HEK293 (cell line): ENCODE measurements at regions not wholly inside any gene's neighbourhood (a gene's known extent, or its start where the extent isn't known, plus 50 kb on each side); places are given as distances from the start of the nearest gene placed in this dataset.

Experiments used
- CTCF ChIA-PET: fragments of 350-600 bp; formaldehyde crosslinking; extraction: SDS; loops from one replicate; lab custom pipeline; 2021; ENCODE audit warnings: antibody characterized with exemption; lab: Yijun Ruan, JAX
- POLR2A ChIA-PET: fragments of 300-600 bp; formaldehyde crosslinking; extraction: SDS; loops from one replicate; lab custom pipeline; 2020; ENCODE audit warnings: antibody characterized with exemption, inconsistent platforms; lab: Yijun Ruan, JAX
- H3K27ac ChIP-seq: fragments of 200-500 bp; sonication (Bioruptor generic); 2 replicates; pipeline ENCODE4 v1.5.1; 2014; ENCODE audit warnings: low read depth, low read length, control low read depth, inconsistent platforms; ENCODE audit errors: extremely low read depth
- H3K36me3 ChIP-seq, 2 experiments: fragments of 200-500 bp in 1 of 2; sonication (Bioruptor generic) in 1 of 2; 1 replicate in 1 of 2; 2 replicates in 1 of 2; pipeline ENCODE4 v1.5.1; 2014 to 2017; ENCODE audit warnings: inconsistent platforms in 2 of 2, low read length in 2 of 2; ENCODE audit not compliant: control insufficient read depth in 2 of 2, insufficient read depth in 1 of 2
- H3K4me1 ChIP-seq: fragments of 200-500 bp; sonication (Bioruptor generic); 2 replicates; pipeline ENCODE4 v1.5.1; 2014; ENCODE audit warnings: mild to moderate bottlenecking, low read length, inconsistent platforms; ENCODE audit not compliant: control insufficient read depth, insufficient read depth
- H3K4me3 ChIP-seq: 2 replicates; pipeline ENCODE4 v1.5.1; 2011; ENCODE audit warnings: low read depth, mild to moderate bottlenecking, control low read depth, low read length, moderate library complexity
- H3K9me3 ChIP-seq: fragments of 200-500 bp; sonication (Bioruptor generic); 2 replicates; pipeline ENCODE4 v1.5.1; 2014; ENCODE audit warnings: low read depth, low read length, inconsistent platforms; ENCODE audit not compliant: control insufficient read depth, insufficient read depth
- HOXA7 ChIP-seq: sonication (generic); formaldehyde crosslinking; IDR thresholded peaks from 2 replicates; pipeline ENCODE4 v1.8.1; 2022; ENCODE audit warnings: missing genetic modification reagents, borderline replicate concordance
- KLF1 ChIP-seq: fragments of 450-650 bp; formaldehyde crosslinking; IDR thresholded peaks from 2 replicates; pipeline ENCODE4 v1.5.1; 2016; ENCODE audit warnings: missing biosample characterization, missing genetic modification characterization
- OSR2 ChIP-seq: fragments of 450-650 bp; formaldehyde crosslinking; IDR thresholded peaks from 2 replicates; pipeline ENCODE4 v1.5.1; 2016; ENCODE audit warnings: missing biosample characterization, missing genetic modification characterization
- ZBTB20 ChIP-seq: fragments of 450-650 bp; formaldehyde crosslinking; IDR thresholded peaks from 2 replicates; pipeline ENCODE4 v1.5.1; 2016; ENCODE audit warnings: missing biosample characterization, missing genetic modification characterization
- ZFHX2 ChIP-seq: fragments of 450-650 bp; formaldehyde crosslinking; conservative IDR thresholded peaks from 2 replicates; pipeline ENCODE4 v1.5.1; 2016; ENCODE audit warnings: missing biosample characterization, missing genetic modification characterization
- ZNF155 ChIP-seq: fragments of 450-650 bp; formaldehyde crosslinking; IDR thresholded peaks from 2 replicates; pipeline ENCODE4 v1.5.1; 2016; ENCODE audit warnings: missing biosample characterization, missing genetic modification characterization
- ZNF221 ChIP-seq: fragments of 450-650 bp; formaldehyde crosslinking; IDR thresholded peaks from 2 replicates; pipeline ENCODE4 v1.5.1; 2017; ENCODE audit warnings: missing biosample characterization, missing genetic modification characterization, borderline replicate concordance
- ZNF266 ChIP-seq: fragments of 450-650 bp; formaldehyde crosslinking; IDR thresholded peaks from 2 replicates; pipeline ENCODE4 v1.5.1; 2016; ENCODE audit warnings: missing biosample characterization, missing genetic modification characterization, low read depth
- ZNF423 ChIP-seq: fragments of 450-650 bp; formaldehyde crosslinking; IDR thresholded peaks from 2 replicates; pipeline ENCODE4 v1.5.1; 2016; ENCODE audit warnings: missing biosample characterization, missing genetic modification characterization
- ZNF521 ChIP-seq: fragments of 450-650 bp; formaldehyde crosslinking; IDR thresholded peaks from 2 replicates; pipeline ENCODE4 v1.5.1; 2017; ENCODE audit warnings: missing biosample characterization, mild to moderate bottlenecking, missing genetic modification characterization
- ZNF600 ChIP-seq: fragments of 450-650 bp; formaldehyde crosslinking; IDR thresholded peaks from 2 replicates; pipeline ENCODE4 v1.5.1; 2016; ENCODE audit warnings: missing biosample characterization, missing genetic modification characterization
- ZXDB ChIP-seq: fragments of 450-650 bp; formaldehyde crosslinking; IDR thresholded peaks from 2 replicates; pipeline ENCODE4 v1.5.1; 2016; ENCODE audit warnings: missing biosample characterization, missing genetic modification characterization
- TF ChIP-seq, protein P1 (sequence below): fragments of 450-650 bp; formaldehyde crosslinking; IDR thresholded peaks from 2 replicates; pipeline ENCODE4 v1.5.1; 2016; ENCODE audit warnings: missing biosample characterization, missing genetic modification characterization, borderline replicate concordance
- TF ChIP-seq, protein P2 (sequence below): fragments of 450-650 bp; formaldehyde crosslinking; IDR thresholded peaks from 2 replicates; pipeline ENCODE4 v1.5.1; 2017; ENCODE audit warnings: missing biosample characterization, missing genetic modification characterization
- TF ChIP-seq, protein P3 (sequence below): fragments of 450-650 bp; formaldehyde crosslinking; IDR thresholded peaks from 2 replicates; pipeline ENCODE4 v1.5.1; 2016; ENCODE audit warnings: missing biosample characterization, missing genetic modification characterization
- TF ChIP-seq, protein P4 (sequence below): fragments of 450-650 bp; formaldehyde crosslinking; conservative IDR thresholded peaks from 2 replicates; pipeline ENCODE4 v1.5.1; 2016; ENCODE audit warnings: low read depth, missing biosample characterization, missing genetic modification characterization
- TF ChIP-seq, protein P5 (sequence below): fragments of 450-650 bp; formaldehyde crosslinking; IDR thresholded peaks from 2 replicates; pipeline ENCODE4 v1.5.1; 2017; ENCODE audit warnings: missing biosample characterization, missing genetic modification characterization
- TF ChIP-seq, protein P6 (sequence below): fragments of 450-650 bp; formaldehyde crosslinking; IDR thresholded peaks from 2 replicates; pipeline ENCODE4 v1.5.1; 2016; ENCODE audit warnings: missing biosample characterization, missing genetic modification characterization
- TF ChIP-seq, protein P7 (sequence below): fragments of 450-650 bp; formaldehyde crosslinking; optimal IDR thresholded peaks from 2 replicates; pipeline ENCODE3; 2016; ENCODE audit warnings: missing biosample characterization, mild to moderate bottlenecking, missing genetic modification characterization
- TF ChIP-seq, protein P8 (sequence below): fragments of 450-650 bp; formaldehyde crosslinking; IDR thresholded peaks from 2 replicates; pipeline ENCODE4 v1.5.1; 2016; ENCODE audit warnings: missing biosample characterization, missing genetic modification characterization

DNA sequence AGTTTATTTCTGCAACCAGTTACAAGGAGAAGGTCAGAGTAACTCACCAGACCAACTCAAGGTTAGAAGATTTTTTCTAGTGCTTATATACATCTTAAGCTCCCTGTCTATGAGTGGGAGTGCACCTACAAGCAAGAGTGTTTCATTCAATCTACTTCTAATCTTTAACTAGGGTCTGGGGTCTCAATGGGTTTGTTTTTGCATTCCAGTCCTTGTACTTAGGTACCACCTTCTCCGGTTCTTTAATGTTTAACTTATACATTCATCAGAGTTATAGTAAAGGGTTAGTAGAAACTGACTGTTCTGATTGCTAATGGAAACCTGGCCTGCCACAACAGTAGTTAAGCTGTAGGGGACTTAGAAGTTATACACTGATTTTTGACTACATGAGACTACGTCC is 271.7 kb downstream of the HTR1A start:
- H3K27ac ChIP-seq, result no peak overlapping the region
- TF ChIP-seq, protein P1, sequence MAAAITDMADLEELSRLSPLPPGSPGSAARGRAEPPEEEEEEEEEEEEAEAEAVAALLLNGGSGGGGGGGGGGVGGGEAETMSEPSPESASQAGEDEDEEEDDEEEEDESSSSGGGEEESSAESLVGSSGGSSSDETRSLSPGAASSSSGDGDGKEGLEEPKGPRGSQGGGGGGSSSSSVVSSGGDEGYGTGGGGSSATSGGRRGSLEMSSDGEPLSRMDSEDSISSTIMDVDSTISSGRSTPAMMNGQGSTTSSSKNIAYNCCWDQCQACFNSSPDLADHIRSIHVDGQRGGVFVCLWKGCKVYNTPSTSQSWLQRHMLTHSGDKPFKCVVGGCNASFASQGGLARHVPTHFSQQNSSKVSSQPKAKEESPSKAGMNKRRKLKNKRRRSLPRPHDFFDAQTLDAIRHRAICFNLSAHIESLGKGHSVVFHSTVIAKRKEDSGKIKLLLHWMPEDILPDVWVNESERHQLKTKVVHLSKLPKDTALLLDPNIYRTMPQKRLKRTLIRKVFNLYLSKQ (tag by site-specific recombination), result no peak
- no peak for TF ChIP-seq ZNF600
- TF ChIP-seq ZFHX2 (tag by site-specific recombination), result no peak
- TF ChIP-seq, protein P2, sequence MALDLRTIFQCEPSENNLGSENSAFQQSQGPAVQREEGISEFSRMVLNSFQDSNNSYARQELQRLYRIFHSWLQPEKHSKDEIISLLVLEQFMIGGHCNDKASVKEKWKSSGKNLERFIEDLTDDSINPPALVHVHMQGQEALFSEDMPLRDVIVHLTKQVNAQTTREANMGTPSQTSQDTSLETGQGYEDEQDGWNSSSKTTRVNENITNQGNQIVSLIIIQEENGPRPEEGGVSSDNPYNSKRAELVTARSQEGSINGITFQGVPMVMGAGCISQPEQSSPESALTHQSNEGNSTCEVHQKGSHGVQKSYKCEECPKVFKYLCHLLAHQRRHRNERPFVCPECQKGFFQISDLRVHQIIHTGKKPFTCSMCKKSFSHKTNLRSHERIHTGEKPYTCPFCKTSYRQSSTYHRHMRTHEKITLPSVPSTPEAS, result no peak
- no peak for TF ChIP-seq ZNF521 (tag by site-specific recombination)
- no peak for TF ChIP-seq ZXDB (tag by site-specific recombination)
- TF ChIP-seq, protein P3, sequence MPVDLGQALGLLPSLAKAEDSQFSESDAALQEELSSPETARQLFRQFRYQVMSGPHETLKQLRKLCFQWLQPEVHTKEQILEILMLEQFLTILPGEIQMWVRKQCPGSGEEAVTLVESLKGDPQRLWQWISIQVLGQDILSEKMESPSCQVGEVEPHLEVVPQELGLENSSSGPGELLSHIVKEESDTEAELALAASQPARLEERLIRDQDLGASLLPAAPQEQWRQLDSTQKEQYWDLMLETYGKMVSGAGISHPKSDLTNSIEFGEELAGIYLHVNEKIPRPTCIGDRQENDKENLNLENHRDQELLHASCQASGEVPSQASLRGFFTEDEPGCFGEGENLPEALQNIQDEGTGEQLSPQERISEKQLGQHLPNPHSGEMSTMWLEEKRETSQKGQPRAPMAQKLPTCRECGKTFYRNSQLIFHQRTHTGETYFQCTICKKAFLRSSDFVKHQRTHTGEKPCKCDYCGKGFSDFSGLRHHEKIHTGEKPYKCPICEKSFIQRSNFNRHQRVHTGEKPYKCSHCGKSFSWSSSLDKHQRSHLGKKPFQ (tag by site-specific recombination), result no peak
- TF ChIP-seq, protein P4, sequence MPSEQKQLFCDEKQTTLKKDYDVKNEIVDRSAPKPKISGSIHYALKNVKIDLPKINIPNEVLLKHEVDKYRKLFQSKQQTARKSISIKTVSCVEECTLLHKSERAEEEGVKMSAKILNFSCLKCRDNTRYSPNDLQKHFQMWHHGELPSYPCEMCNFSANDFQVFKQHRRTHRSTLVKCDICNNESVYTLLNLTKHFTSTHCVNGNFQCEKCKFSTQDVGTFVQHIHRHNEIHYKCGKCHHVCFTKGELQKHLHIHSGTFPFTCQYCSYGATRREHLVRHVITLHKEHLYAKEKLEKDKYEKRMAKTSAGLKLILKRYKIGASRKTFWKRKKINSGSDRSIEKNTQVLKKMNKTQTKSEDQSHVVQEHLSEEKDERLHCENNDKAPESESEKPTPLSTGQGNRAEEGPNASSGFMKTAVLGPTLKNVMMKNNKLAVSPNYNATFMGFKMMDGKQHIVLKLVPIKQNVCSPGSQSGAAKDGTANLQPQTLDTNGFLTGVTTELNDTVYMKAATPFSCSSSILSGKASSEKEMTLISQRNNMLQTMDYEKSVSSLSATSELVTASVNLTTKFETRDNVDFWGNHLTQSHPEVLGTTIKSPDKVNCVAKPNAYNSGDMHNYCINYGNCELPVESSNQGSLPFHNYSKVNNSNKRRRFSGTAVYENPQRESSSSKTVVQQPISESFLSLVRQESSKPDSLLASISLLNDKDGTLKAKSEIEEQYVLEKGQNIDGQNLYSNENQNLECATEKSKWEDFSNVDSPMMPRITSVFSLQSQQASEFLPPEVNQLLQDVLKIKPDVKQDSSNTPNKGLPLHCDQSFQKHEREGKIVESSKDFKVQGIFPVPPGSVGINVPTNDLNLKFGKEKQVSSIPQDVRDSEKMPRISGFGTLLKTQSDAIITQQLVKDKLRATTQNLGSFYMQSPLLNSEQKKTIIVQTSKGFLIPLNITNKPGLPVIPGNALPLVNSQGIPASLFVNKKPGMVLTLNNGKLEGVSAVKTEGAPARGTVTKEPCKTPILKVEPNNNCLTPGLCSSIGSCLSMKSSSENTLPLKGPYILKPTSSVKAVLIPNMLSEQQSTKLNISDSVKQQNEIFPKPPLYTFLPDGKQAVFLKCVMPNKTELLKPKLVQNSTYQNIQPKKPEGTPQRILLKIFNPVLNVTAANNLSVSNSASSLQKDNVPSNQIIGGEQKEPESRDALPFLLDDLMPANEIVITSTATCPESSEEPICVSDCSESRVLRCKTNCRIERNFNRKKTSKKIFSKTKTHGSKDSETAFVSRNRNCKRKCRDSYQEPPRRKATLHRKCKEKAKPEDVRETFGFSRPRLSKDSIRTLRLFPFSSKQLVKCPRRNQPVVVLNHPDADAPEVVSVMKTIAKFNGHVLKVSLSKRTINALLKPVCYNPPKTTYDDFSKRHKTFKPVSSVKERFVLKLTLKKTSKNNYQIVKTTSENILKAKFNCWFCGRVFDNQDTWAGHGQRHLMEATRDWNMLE (tag by site-specific recombination), result no peak
- no peak for TF ChIP-seq ZNF266
- no peak for TF ChIP-seq ZNF423 (tag by site-specific recombination)
- no peak for TF ChIP-seq KLF1 (tag by site-specific recombination)
- TF ChIP-seq, protein P5, sequence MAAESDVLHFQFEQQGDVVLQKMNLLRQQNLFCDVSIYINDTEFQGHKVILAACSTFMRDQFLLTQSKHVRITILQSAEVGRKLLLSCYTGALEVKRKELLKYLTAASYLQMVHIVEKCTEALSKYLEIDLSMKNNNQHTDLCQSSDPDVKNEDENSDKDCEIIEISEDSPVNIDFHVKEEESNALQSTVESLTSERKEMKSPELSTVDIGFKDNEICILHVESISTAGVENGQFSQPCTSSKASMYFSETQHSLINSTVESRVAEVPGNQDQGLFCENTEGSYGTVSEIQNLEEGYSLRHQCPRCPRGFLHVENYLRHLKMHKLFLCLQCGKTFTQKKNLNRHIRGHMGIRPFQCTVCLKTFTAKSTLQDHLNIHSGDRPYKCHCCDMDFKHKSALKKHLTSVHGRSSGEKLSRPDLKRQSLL, result no peak
- no peak for TF ChIP-seq HOXA7 (CRISPR knock-in tag)
- TF ChIP-seq, protein P6, sequence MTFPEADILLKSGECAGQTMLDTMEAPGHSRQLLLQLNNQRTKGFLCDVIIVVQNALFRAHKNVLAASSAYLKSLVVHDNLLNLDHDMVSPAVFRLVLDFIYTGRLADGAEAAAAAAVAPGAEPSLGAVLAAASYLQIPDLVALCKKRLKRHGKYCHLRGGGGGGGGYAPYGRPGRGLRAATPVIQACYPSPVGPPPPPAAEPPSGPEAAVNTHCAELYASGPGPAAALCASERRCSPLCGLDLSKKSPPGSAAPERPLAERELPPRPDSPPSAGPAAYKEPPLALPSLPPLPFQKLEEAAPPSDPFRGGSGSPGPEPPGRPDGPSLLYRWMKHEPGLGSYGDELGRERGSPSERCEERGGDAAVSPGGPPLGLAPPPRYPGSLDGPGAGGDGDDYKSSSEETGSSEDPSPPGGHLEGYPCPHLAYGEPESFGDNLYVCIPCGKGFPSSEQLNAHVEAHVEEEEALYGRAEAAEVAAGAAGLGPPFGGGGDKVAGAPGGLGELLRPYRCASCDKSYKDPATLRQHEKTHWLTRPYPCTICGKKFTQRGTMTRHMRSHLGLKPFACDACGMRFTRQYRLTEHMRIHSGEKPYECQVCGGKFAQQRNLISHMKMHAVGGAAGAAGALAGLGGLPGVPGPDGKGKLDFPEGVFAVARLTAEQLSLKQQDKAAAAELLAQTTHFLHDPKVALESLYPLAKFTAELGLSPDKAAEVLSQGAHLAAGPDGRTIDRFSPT (tag by site-specific recombination), result no peak
- no peak for TF ChIP-seq ZBTB20 (tag by site-specific recombination)
- no peak for TF ChIP-seq OSR2
- TF ChIP-seq ZNF221 (tag by site-specific recombination), result no peak
- TF ChIP-seq, protein P7, sequence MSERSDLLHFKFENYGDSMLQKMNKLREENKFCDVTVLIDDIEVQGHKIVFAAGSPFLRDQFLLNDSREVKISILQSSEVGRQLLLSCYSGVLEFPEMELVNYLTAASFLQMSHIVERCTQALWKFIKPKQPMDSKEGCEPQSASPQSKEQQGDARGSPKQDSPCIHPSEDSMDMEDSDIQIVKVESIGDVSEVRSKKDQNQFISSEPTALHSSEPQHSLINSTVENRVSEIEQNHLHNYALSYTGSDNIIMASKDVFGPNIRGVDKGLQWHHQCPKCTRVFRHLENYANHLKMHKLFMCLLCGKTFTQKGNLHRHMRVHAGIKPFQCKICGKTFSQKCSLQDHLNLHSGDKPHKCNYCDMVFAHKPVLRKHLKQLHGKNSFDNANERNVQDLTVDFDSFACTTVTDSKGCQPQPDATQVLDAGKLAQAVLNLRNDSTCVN (tag by site-specific recombination), result no peak
- no peak for TF ChIP-seq ZNF155 (tag by site-specific recombination)
- TF ChIP-seq, protein P8, sequence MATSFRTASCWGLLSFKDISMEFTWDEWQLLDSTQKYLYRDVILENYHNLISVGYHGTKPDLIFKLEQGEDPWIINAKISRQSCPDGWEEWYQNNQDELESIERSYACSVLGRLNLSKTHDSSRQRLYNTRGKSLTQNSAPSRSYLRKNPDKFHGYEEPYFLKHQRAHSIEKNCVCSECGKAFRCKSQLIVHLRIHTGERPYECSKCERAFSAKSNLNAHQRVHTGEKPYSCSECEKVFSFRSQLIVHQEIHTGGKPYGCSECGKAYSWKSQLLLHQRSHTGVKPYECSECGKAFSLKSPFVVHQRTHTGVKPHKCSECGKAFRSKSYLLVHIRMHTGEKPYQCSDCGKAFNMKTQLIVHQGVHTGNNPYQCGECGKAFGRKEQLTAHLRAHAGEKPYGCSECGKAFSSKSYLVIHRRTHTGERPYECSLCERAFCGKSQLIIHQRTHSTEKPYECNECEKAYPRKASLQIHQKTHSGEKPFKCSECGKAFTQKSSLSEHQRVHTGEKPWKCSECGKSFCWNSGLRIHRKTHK, result no peak
- TF ChIP-seq, all 188 proteins: peak for 0
- Histone ChIP-seq H3K4me1 (no peaks in the 10 kb centered on the region), H3K9me3 (no peaks in the 10 kb centered on the region), H3K36me3 (no peaks in the 10 kb centered on the region), H3K4me3 (no peak overlapping the region)
- POLR2A ChIA-PET, result no interaction called here
- CTCF ChIA-PET, result no interaction called here
